Globus pallidus (tissue), 1 donor: ENCODE measurements at regions not wholly inside any gene's neighbourhood (a gene's known extent, or its start where the extent isn't known, plus 50 kb on each side); places are given as distances from the start of the nearest gene placed in this dataset.

Source experiments
- DNase-seq: peaks from one replicate; pipeline ENCODE4 v3.0.0-alpha.2; 2015; ENCODE audit warnings: low spot score

GRCh38 chr18:44066541-44066940 lies 614.1 kb upstream of the SETBP1 start:
- no peak for DNase-seq

GRCh38 chr18:44067186-44067585 lies 613.5 kb upstream of the SETBP1 start:
- no peak for DNase-seq

GRCh38 chr18:44075038-44075437 lies 605.6 kb upstream of the SETBP1 start:
- DNase-seq, result no peak

- DNase-seq, result no peak
These were observed 601.1 kb upstream of the SETBP1 start for GRCh38 chr18:44079606-44080005.

- no peak for DNase-seq
These were observed 600.6 kb upstream of the SETBP1 start for GRCh38 chr18:44080054-44080453.

GRCh38 chr18:44089732-44090131 lies 591.0 kb upstream of the SETBP1 start:
- DNase-seq, result no peak

- DNase-seq, result no peak
These were observed 590.2 kb upstream of the SETBP1 start for GRCh38 chr18:44090453-44090852.

GRCh38 chr18:44093253-44093652 lies 587.4 kb upstream of the SETBP1 start:
- no peak for DNase-seq

GRCh38 chr18:44096016-44096415 lies 584.7 kb upstream of the SETBP1 start:
- DNase-seq, result no peak

GRCh38 chr18:44098551-44099098 lies 582.1 kb upstream of the SETBP1 start:
- no peak for DNase-seq

- no peak for DNase-seq
These were observed 573.5 kb upstream of the SETBP1 start for GRCh38 chr18:44107187-44107586.

- DNase-seq, result no peak
These were observed 569.4 kb upstream of the SETBP1 start for GRCh38 chr18:44111337-44111736.

- no peak for DNase-seq
These were observed 562.9 kb upstream of the SETBP1 start for GRCh38 chr18:44117821-44118220.

- DNase-seq, result no peak
These were observed 561.1 kb upstream of the SETBP1 start for GRCh38 chr18:44119607-44120006.

- DNase-seq, result no peak
These were observed 556.9 kb upstream of the SETBP1 start for GRCh38 chr18:44123743-44124142.

- no peak for DNase-seq
These were observed 555.2 kb upstream of the SETBP1 start for GRCh38 chr18:44125446-44125845.

GRCh38 chr18:44126598-44126997 lies 554.1 kb upstream of the SETBP1 start:
- no peak for DNase-seq

GRCh38 chr18:44128365-44128764 lies 552.3 kb upstream of the SETBP1 start:
- DNase-seq, result no peak

- DNase-seq, result peak; percentile 21
These were observed 550.2 kb upstream of the SETBP1 start for GRCh38 chr18:44130376-44130942.

- DNase-seq, result no peak
These were observed 547.2 kb upstream of the SETBP1 start for GRCh38 chr18:44133483-44133882.

- DNase-seq, result no peak
These were observed 546.2 kb upstream of the SETBP1 start for GRCh38 chr18:44134447-44134846.

GRCh38 chr18:44135741-44136140 lies 544.9 kb upstream of the SETBP1 start:
- no peak for DNase-seq

GRCh38 chr18:44136326-44136725 lies 544.4 kb upstream of the SETBP1 start:
- no peak for DNase-seq

GRCh38 chr18:44143072-44143471 lies 537.6 kb upstream of the SETBP1 start:
- DNase-seq, result no peak
